ENCODE measurements at regions not wholly inside any gene's neighbourhood (a gene's known extent, or its start where the extent isn't known, plus 50 kb on each side); places are given as distances from the start of the nearest gene placed in this dataset.

GRCh38 chr4:13102092-13102742 is 381.9 kb downstream of the RAB28 start:
- TF ChIP-seq CTCF (conservative IDR thresholded peaks at IDR 0.05 in 1 of 2, IDR thresholded peaks at IDR 0.05 in 1 of 2; ENCODE audit: extremely low read depth in 1 of 2, insufficient read depth in 1 of 2, low read depth in 1 of 2, low read length in 2 of 2): no peak
- TF ChIP-seq EZH2 (IDR thresholded peaks at IDR 0.05; ENCODE audit: borderline replicate concordance, low read length): no peak
